ENCODE measurements at regions not wholly inside any gene's neighbourhood (a gene's known extent, or its start where the extent isn't known, plus 50 kb on each side); places are given as distances from the start of the nearest gene placed in this dataset.

DNA sequence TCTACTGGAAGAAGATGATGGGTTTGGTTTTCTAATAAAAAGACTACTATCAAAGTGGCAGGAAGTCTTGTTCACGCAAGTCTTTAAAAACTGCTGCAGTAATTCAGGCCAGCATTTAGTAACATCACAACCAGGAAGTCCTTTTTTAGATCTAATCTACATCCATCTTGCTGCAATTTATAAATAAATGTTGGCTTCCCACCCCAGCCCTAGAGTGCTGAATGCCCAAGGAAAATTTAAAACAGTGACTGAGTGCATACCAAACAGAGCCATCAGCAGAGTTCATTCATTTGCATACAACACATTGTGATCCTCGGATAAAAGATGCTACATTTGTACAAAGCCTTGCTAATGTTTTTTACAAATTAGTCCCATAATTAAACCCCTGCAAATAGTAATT, 72.1 kb downstream of the PHLDA1 start:
- BruUV-seq (replicated peaks) = no TSS peak
- H3K27ac ChIP-seq (ENCODE audit: extremely low read length, insufficient read depth, low read length) = no peak overlapping the region
- POLR2A ChIA-PET = interaction anchor here (0.6 to 2.1 kb wide), 7 partner anchors 15 to 72 kb away, joined by 4 to 16 read pairs (median 5); partner anchors contain the start of gene PHLDA1

More for the DNA sequence above, 72.1 kb downstream of the PHLDA1 start:
- Histone ChIP-seq H3K4me2 (ENCODE audit: low read depth, low read length) (peak overlapping the region; percentile 58; the same call in 1 of the 2 replicates), H3K36me3 (replicated peaks in 1 of 2; ENCODE audit: control insufficient read depth in 1 of 2, insufficient read depth in 2 of 2, low read length in 2 of 2) (no peaks in the 10 kb centered on the region), H3K4me1 (ENCODE audit: insufficient read depth, low read length) (peaks cover 64% of the 10 kb centered on the region), H3K27me3 (ENCODE audit: control insufficient read depth in 1 of 2, insufficient read depth in 2 of 2, low read length in 2 of 2) (no peaks in the 10 kb centered on the region), H3K4me3 (replicated peaks in 1 of 3; ENCODE audit: insufficient read depth in 1 of 3, low read depth in 2 of 3, low read length in 3 of 3) (no peak overlapping the region), H2AFZ (ENCODE audit: low read length) (no peak overlapping the region), H3K79me2 (ENCODE audit: insufficient read depth, low read length) (no peaks in the 10 kb centered on the region), H3K9me3 (ENCODE audit: low read length) (no peaks in the 10 kb centered on the region), H3K9ac (ENCODE audit: insufficient read depth, low read depth, low read length) (no peak overlapping the region), H4K20me1 (ENCODE audit: insufficient read depth, low read length) (no peaks in the 10 kb centered on the region)
- no peak for TF ChIP-seq ZNF207 (IDR thresholded peaks at IDR 0.05; ENCODE audit: borderline replicate concordance)
- TF ChIP-seq LBX2 (CRISPR knock-in tag; IDR thresholded peaks at IDR 0.05; ENCODE audit: borderline replicate concordance) = no peak
- TF ChIP-seq ZNF782 (CRISPR knock-in tag; IDR thresholded peaks at IDR 0.05; ENCODE audit: borderline replicate concordance) = no peak
- TF ChIP-seq, protein P1, sequence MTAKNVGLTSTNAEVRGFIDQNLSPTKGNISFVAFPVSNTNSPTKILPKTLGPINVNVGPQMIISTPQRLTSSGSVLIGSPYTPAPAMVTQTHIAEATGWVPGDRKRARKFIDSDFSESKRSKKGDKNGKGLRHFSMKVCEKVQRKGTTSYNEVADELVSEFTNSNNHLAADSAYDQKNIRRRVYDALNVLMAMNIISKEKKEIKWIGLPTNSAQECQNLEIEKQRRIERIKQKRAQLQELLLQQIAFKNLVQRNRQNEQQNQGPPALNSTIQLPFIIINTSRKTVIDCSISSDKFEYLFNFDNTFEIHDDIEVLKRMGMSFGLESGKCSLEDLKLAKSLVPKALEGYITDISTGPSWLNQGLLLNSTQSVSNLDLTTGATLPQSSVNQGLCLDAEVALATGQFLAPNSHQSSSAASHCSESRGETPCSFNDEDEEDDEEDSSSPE (CRISPR knock-in tag; IDR thresholded peaks at IDR 0.05) = no peak
- TF ChIP-seq, protein P2, sequence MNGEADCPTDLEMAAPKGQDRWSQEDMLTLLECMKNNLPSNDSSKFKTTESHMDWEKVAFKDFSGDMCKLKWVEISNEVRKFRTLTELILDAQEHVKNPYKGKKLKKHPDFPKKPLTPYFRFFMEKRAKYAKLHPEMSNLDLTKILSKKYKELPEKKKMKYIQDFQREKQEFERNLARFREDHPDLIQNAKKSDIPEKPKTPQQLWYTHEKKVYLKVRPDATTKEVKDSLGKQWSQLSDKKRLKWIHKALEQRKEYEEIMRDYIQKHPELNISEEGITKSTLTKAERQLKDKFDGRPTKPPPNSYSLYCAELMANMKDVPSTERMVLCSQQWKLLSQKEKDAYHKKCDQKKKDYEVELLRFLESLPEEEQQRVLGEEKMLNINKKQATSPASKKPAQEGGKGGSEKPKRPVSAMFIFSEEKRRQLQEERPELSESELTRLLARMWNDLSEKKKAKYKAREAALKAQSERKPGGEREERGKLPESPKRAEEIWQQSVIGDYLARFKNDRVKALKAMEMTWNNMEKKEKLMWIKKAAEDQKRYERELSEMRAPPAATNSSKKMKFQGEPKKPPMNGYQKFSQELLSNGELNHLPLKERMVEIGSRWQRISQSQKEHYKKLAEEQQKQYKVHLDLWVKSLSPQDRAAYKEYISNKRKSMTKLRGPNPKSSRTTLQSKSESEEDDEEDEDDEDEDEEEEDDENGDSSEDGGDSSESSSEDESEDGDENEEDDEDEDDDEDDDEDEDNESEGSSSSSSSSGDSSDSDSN (CRISPR knock-in tag; IDR thresholded peaks at IDR 0.05) = no peak
- no peak for TF ChIP-seq ZNF724P (CRISPR knock-in tag; IDR thresholded peaks at IDR 0.05; ENCODE audit: borderline replicate concordance)
- TF ChIP-seq ZNF234 (CRISPR knock-in tag; conservative IDR thresholded peaks at IDR 0.05) = no peak
- in situ Hi-C loops (cut with HindIII; ENCODE audit: extremely low pct_ligation_motif_present, low pct_unique_long_range_greater_than_20kb) = no loop called here
- 70% methylated on average over 2 of the region's 2 CpGs for WGBS (ENCODE audit: low lambda C conversion rate)
- ATAC-seq (no peak), FAIRE-seq (no peak), DNase-seq (ENCODE audit: low spot score) (no peak)
- intact Hi-C loops (cut with micrococcal nuclease; ENCODE audit: unreplicated experiment) = no loop called here
- CTCF ChIA-PET (ENCODE audit: low intra/inter-chr PET ratio, low total read pairs) = no interaction called here
